ENCODE measurements at regions not wholly inside any gene's neighbourhood (a gene's known extent, or its start where the extent isn't known, plus 50 kb on each side); places are given as distances from the start of the nearest gene placed in this dataset.
"Not testable (repeated sequence)": the region's sequence is repeated elsewhere in the genome, so short reads cannot be mapped to it uniquely, and the experiment has no call there.

- Histone ChIP-seq H3K27ac (ENCODE audit: low read depth, low read length, severe bottlenecking) (no peak overlapping the region), H3K4me3 (ENCODE audit: extremely low read depth, insufficient read depth, low read length, poor library complexity, severe bottlenecking) (no peak overlapping the region), H3K36me3 (ENCODE audit: control insufficient read depth, insufficient read depth, low read length) (no peaks in the 10 kb centered on the region), H3K4me1 (ENCODE audit: control insufficient read depth, insufficient read depth, low read length, poor library complexity, severe bottlenecking) (peaks cover 4% of the 10 kb centered on the region), H3K9me3 (ENCODE audit: control insufficient read depth, low read length) (no peaks in the 10 kb centered on the region)
- WGBS, 2 experiments (ENCODE audit: insufficient coverage in 2 of 2): 0% methylated on average over 1 of the region's 2 CpGs
Measured at GRCh38 chr5:57983426-57983825, 476.5 kb downstream of the PLK2 start.

GRCh38 chr5:57979671-57980070, 480.2 kb downstream of the PLK2 start:
- Histone ChIP-seq H3K36me3 (ENCODE audit: control insufficient read depth, insufficient read depth, low read length) (no peaks in the 10 kb centered on the region), H3K27ac (ENCODE audit: low read depth, low read length, severe bottlenecking) (no peak overlapping the region), H3K4me1 (ENCODE audit: control insufficient read depth, insufficient read depth, low read length, poor library complexity, severe bottlenecking) (peaks cover 11% of the 10 kb centered on the region), H3K4me3 (ENCODE audit: extremely low read depth, insufficient read depth, low read length, poor library complexity, severe bottlenecking) (no peak overlapping the region), H3K9me3 (ENCODE audit: control insufficient read depth, low read length) (no peaks in the 10 kb centered on the region)
- WGBS, 2 experiments (ENCODE audit: insufficient coverage in 2 of 2): 100% methylated on average over 1 to 2 of the region's 3 CpGs

- no CpG with 5 or more reads among the region's 2 CpGs for WGBS, 2 experiments (ENCODE audit: insufficient coverage in 2 of 2)
- H3K9me3 ChIP-seq (ENCODE audit: control insufficient read depth, low read length): no peaks in the 10 kb centered on the region
- peaks cover 11% of the 10 kb centered on the region for H3K4me1 ChIP-seq (ENCODE audit: control insufficient read depth, insufficient read depth, low read length, poor library complexity, severe bottlenecking)
- no peak overlapping the region for H3K27ac ChIP-seq (ENCODE audit: low read depth, low read length, severe bottlenecking)
- H3K36me3 ChIP-seq (ENCODE audit: control insufficient read depth, insufficient read depth, low read length): no peaks in the 10 kb centered on the region
- no peak overlapping the region for H3K4me3 ChIP-seq (ENCODE audit: extremely low read depth, insufficient read depth, low read length, poor library complexity, severe bottlenecking)
Measured at GRCh38 chr5:57976506-57976905, 483.4 kb downstream of the PLK2 start.

GRCh38 chr5:57972099-57972498, 487.8 kb downstream of the PLK2 start:
- not testable (repeated sequence) for H3K36me3 ChIP-seq (ENCODE audit: control insufficient read depth, insufficient read depth, low read length); H3K9me3 ChIP-seq (ENCODE audit: control insufficient read depth, low read length); H3K27ac ChIP-seq (ENCODE audit: low read depth, low read length, severe bottlenecking); H3K4me3 ChIP-seq (ENCODE audit: extremely low read depth, insufficient read depth, low read length, poor library complexity, severe bottlenecking)
- WGBS, 2 experiments (ENCODE audit: insufficient coverage in 2 of 2): 74 to 86% methylated on average over 1 to 6 of the region's 7 CpGs
- H3K4me1 ChIP-seq (ENCODE audit: control insufficient read depth, insufficient read depth, low read length, poor library complexity, severe bottlenecking): peaks cover 11% of the 10 kb centered on the region

- Histone ChIP-seq H3K36me3 (ENCODE audit: control insufficient read depth, insufficient read depth, low read length) (no peaks in the 10 kb centered on the region), H3K27ac (ENCODE audit: low read depth, low read length, severe bottlenecking) (no peak overlapping the region), H3K9me3 (ENCODE audit: control insufficient read depth, low read length) (peaks cover 5% of the 10 kb centered on the region), H3K4me1 (ENCODE audit: control insufficient read depth, insufficient read depth, low read length, poor library complexity, severe bottlenecking) (no peaks in the 10 kb centered on the region), H3K4me3 (ENCODE audit: extremely low read depth, insufficient read depth, low read length, poor library complexity, severe bottlenecking) (no peak overlapping the region)
- WGBS, 2 experiments (ENCODE audit: insufficient coverage in 2 of 2): no CpG with 5 or more reads among the region's 1 CpG
Measured at GRCh38 chr5:57960569-57960968, 478.0 kb upstream of the ACTBL2 start.

- H3K4me3 ChIP-seq (ENCODE audit: extremely low read depth, insufficient read depth, low read length, poor library complexity, severe bottlenecking): no peak overlapping the region
- no peak overlapping the region for H3K27ac ChIP-seq (ENCODE audit: low read depth, low read length, severe bottlenecking)
- 90% methylated on average over 2 of the region's 3 CpGs; no CpG with 5 or more reads in 1 of the 2 experiments for WGBS, 2 experiments (ENCODE audit: insufficient coverage in 2 of 2)
- H3K36me3 ChIP-seq (ENCODE audit: control insufficient read depth, insufficient read depth, low read length): no peaks in the 10 kb centered on the region
- H3K9me3 ChIP-seq (ENCODE audit: control insufficient read depth, low read length): no peaks in the 10 kb centered on the region
- no peaks in the 10 kb centered on the region for H3K4me1 ChIP-seq (ENCODE audit: control insufficient read depth, insufficient read depth, low read length, poor library complexity, severe bottlenecking)
Measured at GRCh38 chr5:57956636-57957035, 474.0 kb upstream of the ACTBL2 start.

GRCh38 chr5:57955511-57955910, 472.9 kb upstream of the ACTBL2 start:
- no CpG with 5 or more reads among the region's 1 CpG for WGBS, 2 experiments (ENCODE audit: insufficient coverage in 2 of 2)

GRCh38 chr5:57953792-57954191, 471.2 kb upstream of the ACTBL2 start:
- WGBS, 2 experiments (ENCODE audit: insufficient coverage in 2 of 2): 86 to 88% methylated on average over 2 of the region's 2 CpGs

More at GRCh38 chr5:57955511-57955910, 472.9 kb upstream of the ACTBL2 start:
- no peak overlapping the region for H3K27ac ChIP-seq (ENCODE audit: low read depth, low read length, severe bottlenecking)
- H3K4me1 ChIP-seq (ENCODE audit: control insufficient read depth, insufficient read depth, low read length, poor library complexity, severe bottlenecking): no peaks in the 10 kb centered on the region
- no peaks in the 10 kb centered on the region for H3K36me3 ChIP-seq (ENCODE audit: control insufficient read depth, insufficient read depth, low read length)
- no peak overlapping the region for H3K4me3 ChIP-seq (ENCODE audit: extremely low read depth, insufficient read depth, low read length, poor library complexity, severe bottlenecking)
- H3K9me3 ChIP-seq (ENCODE audit: control insufficient read depth, low read length): no peaks in the 10 kb centered on the region

GRCh38 chr5:57950616-57951228, 468.1 kb upstream of the ACTBL2 start:
- no peaks in the 10 kb centered on the region for H3K36me3 ChIP-seq (ENCODE audit: control insufficient read depth, insufficient read depth, low read length)
- H3K4me1 ChIP-seq (ENCODE audit: control insufficient read depth, insufficient read depth, low read length, poor library complexity, severe bottlenecking): no peaks in the 10 kb centered on the region
- no peak overlapping the region for H3K27ac ChIP-seq (ENCODE audit: low read depth, low read length, severe bottlenecking)
- H3K4me3 ChIP-seq (ENCODE audit: extremely low read depth, insufficient read depth, low read length, poor library complexity, severe bottlenecking): no peak overlapping the region
- H3K9me3 ChIP-seq (ENCODE audit: control insufficient read depth, low read length): no peaks in the 10 kb centered on the region

More at GRCh38 chr5:57953792-57954191, 471.2 kb upstream of the ACTBL2 start:
- no peak overlapping the region for H3K4me3 ChIP-seq (ENCODE audit: extremely low read depth, insufficient read depth, low read length, poor library complexity, severe bottlenecking)
- no peaks in the 10 kb centered on the region for H3K9me3 ChIP-seq (ENCODE audit: control insufficient read depth, low read length)
- H3K36me3 ChIP-seq (ENCODE audit: control insufficient read depth, insufficient read depth, low read length): no peaks in the 10 kb centered on the region
- H3K27ac ChIP-seq (ENCODE audit: low read depth, low read length, severe bottlenecking): no peak overlapping the region
- no peaks in the 10 kb centered on the region for H3K4me1 ChIP-seq (ENCODE audit: control insufficient read depth, insufficient read depth, low read length, poor library complexity, severe bottlenecking)

GRCh38 chr5:57948091-57948490, 465.5 kb upstream of the ACTBL2 start:
- WGBS, 2 experiments (ENCODE audit: insufficient coverage in 2 of 2): 83% methylated on average over 1 of the region's 1 CpG; no CpG with 5 or more reads in 1 of the 2 experiments
- Histone ChIP-seq H3K4me1 (ENCODE audit: control insufficient read depth, insufficient read depth, low read length, poor library complexity, severe bottlenecking) (no peaks in the 10 kb centered on the region), H3K9me3 (ENCODE audit: control insufficient read depth, low read length) (no peaks in the 10 kb centered on the region), H3K36me3 (ENCODE audit: control insufficient read depth, insufficient read depth, low read length) (no peaks in the 10 kb centered on the region), H3K4me3 (ENCODE audit: extremely low read depth, insufficient read depth, low read length, poor library complexity, severe bottlenecking) (no peak overlapping the region), H3K27ac (ENCODE audit: low read depth, low read length, severe bottlenecking) (no peak overlapping the region)

GRCh38 chr5:57947181-57947580, 464.6 kb upstream of the ACTBL2 start:
- WGBS, 2 experiments (ENCODE audit: insufficient coverage in 2 of 2): 60 to 100% methylated on average over 1 of the region's 5 CpGs
- H3K27ac ChIP-seq (ENCODE audit: low read depth, low read length, severe bottlenecking): no peak overlapping the region
- no peaks in the 10 kb centered on the region for H3K36me3 ChIP-seq (ENCODE audit: control insufficient read depth, insufficient read depth, low read length)
- H3K4me1 ChIP-seq (ENCODE audit: control insufficient read depth, insufficient read depth, low read length, poor library complexity, severe bottlenecking): no peaks in the 10 kb centered on the region
- no peak overlapping the region for H3K4me3 ChIP-seq (ENCODE audit: extremely low read depth, insufficient read depth, low read length, poor library complexity, severe bottlenecking)
- no peaks in the 10 kb centered on the region for H3K9me3 ChIP-seq (ENCODE audit: control insufficient read depth, low read length)

Measured in mesodermal cell (in vitro differentiated cells).